Mammary epithelial cell (primary cell): ENCODE measurements at regions not wholly inside any gene's neighbourhood (a gene's known extent, or its start where the extent isn't known, plus 50 kb on each side); places are given as distances from the start of the nearest gene placed in this dataset.

ENCODE experiments used
- EZH2 ChIP-seq: IDR thresholded peaks from 2 replicates; pipeline ENCODE4 v1.6.1; 2012; ENCODE audit warnings: low read length, inconsistent platforms, borderline replicate concordance
- TF ChIP-seq, protein P1 (sequence below), 2 donors: IDR thresholded peaks in 1 of 2; conservative IDR thresholded peaks in 1 of 2; 2 replicates each; pipeline ENCODE4 v1.5.1; 2011 to 2012; ENCODE audit warnings: inconsistent platforms in 2 of 2, low read length in 2 of 2, mild to moderate bottlenecking in 2 of 2, control low read depth in 1 of 2, low read depth in 1 of 2; ENCODE audit not compliant: insufficient read depth in 1 of 2; ENCODE audit errors: extremely low read depth in 1 of 2

DNA sequence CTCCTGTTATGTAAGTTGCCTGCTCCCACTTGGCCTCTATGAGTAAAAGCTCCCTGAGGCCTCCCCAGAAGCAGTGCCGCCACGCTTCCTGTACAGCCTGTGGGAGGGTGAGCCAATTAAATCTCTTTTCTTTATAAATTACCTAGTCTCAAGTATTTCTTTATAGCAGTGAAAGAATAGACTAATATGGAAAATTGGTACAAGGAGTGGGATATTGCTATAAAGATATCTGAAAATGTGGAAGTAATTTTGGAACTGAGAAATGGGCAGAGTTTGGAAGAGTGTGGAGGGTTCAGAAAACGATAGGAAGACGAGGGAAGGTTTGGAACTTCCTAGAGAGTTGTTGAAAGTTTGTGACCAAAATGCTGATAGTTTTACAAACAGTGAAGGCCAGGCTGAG is 572.3 kb downstream of the MATN1 start:
- TF ChIP-seq, protein P1, sequence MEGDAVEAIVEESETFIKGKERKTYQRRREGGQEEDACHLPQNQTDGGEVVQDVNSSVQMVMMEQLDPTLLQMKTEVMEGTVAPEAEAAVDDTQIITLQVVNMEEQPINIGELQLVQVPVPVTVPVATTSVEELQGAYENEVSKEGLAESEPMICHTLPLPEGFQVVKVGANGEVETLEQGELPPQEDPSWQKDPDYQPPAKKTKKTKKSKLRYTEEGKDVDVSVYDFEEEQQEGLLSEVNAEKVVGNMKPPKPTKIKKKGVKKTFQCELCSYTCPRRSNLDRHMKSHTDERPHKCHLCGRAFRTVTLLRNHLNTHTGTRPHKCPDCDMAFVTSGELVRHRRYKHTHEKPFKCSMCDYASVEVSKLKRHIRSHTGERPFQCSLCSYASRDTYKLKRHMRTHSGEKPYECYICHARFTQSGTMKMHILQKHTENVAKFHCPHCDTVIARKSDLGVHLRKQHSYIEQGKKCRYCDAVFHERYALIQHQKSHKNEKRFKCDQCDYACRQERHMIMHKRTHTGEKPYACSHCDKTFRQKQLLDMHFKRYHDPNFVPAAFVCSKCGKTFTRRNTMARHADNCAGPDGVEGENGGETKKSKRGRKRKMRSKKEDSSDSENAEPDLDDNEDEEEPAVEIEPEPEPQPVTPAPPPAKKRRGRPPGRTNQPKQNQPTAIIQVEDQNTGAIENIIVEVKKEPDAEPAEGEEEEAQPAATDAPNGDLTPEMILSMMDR (conservative IDR thresholded peaks at IDR 0.05 in 1 of 2, IDR thresholded peaks at IDR 0.05 in 1 of 2; ENCODE audit: extremely low read depth in 1 of 2, insufficient read depth in 1 of 2, low read depth in 1 of 2, low read length in 2 of 2) = no peak
- TF ChIP-seq EZH2 = no peak
